ENCODE measurements at regions not wholly inside any gene's neighbourhood (a gene's known extent, or its start where the extent isn't known, plus 50 kb on each side); places are given as distances from the start of the nearest gene placed in this dataset.

- Histone ChIP-seq H3K9me3 (ENCODE audit: low read depth) (no peaks in the 10 kb centered on the region), H3K27ac (no peak overlapping the region), H3K4me1 (ENCODE audit: low read depth) (no peaks in the 10 kb centered on the region), H3K27me3 (peaks cover 44% of the 10 kb centered on the region), H3K36me3 (no peaks in the 10 kb centered on the region), H3K4me3 (no peak overlapping the region)
- DNase-seq (ENCODE audit: low read depth in 1 of 2, low spot score in 1 of 2), result no peak
- TF ChIP-seq, protein P1, sequence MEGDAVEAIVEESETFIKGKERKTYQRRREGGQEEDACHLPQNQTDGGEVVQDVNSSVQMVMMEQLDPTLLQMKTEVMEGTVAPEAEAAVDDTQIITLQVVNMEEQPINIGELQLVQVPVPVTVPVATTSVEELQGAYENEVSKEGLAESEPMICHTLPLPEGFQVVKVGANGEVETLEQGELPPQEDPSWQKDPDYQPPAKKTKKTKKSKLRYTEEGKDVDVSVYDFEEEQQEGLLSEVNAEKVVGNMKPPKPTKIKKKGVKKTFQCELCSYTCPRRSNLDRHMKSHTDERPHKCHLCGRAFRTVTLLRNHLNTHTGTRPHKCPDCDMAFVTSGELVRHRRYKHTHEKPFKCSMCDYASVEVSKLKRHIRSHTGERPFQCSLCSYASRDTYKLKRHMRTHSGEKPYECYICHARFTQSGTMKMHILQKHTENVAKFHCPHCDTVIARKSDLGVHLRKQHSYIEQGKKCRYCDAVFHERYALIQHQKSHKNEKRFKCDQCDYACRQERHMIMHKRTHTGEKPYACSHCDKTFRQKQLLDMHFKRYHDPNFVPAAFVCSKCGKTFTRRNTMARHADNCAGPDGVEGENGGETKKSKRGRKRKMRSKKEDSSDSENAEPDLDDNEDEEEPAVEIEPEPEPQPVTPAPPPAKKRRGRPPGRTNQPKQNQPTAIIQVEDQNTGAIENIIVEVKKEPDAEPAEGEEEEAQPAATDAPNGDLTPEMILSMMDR (IDR thresholded peaks at IDR 0.05; ENCODE audit: low read depth, low read length), result no peak
Observed at GRCh38 chr4:1470393-1470670, 64.1 kb upstream of the NKX1-1 start.

GRCh38 chr4:1469607-1470392 is 63.6 kb upstream of the NKX1-1 start:
- Histone ChIP-seq H3K9me3 (ENCODE audit: low read depth) (no peaks in the 10 kb centered on the region), H3K4me3 (no peak overlapping the region), H3K4me1 (ENCODE audit: low read depth) (no peaks in the 10 kb centered on the region), H3K27ac (no peak overlapping the region), H3K27me3 (peaks cover 41% of the 10 kb centered on the region), H3K36me3 (no peaks in the 10 kb centered on the region)
- DNase-seq (ENCODE audit: low read depth in 1 of 2, low spot score in 1 of 2), result no peak
- TF ChIP-seq, protein P1 (IDR thresholded peaks at IDR 0.05; ENCODE audit: low read depth, low read length), result no peak

GRCh38 chr4:1469043-1469442 is 62.8 kb upstream of the NKX1-1 start:
- TF ChIP-seq, protein P1 (IDR thresholded peaks at IDR 0.05; ENCODE audit: low read depth, low read length), result no peak
- H3K9me3 ChIP-seq (ENCODE audit: low read depth), result no peaks in the 10 kb centered on the region
- no peaks in the 10 kb centered on the region for H3K4me1 ChIP-seq (ENCODE audit: low read depth)
- H3K27ac ChIP-seq, result no peak overlapping the region
- DNase-seq (ENCODE audit: low read depth in 1 of 2, low spot score in 1 of 2), result no peak
- H3K36me3 ChIP-seq, result no peaks in the 10 kb centered on the region
- no peak overlapping the region for H3K4me3 ChIP-seq
- peaks cover 33% of the 10 kb centered on the region for H3K27me3 ChIP-seq

DNA sequence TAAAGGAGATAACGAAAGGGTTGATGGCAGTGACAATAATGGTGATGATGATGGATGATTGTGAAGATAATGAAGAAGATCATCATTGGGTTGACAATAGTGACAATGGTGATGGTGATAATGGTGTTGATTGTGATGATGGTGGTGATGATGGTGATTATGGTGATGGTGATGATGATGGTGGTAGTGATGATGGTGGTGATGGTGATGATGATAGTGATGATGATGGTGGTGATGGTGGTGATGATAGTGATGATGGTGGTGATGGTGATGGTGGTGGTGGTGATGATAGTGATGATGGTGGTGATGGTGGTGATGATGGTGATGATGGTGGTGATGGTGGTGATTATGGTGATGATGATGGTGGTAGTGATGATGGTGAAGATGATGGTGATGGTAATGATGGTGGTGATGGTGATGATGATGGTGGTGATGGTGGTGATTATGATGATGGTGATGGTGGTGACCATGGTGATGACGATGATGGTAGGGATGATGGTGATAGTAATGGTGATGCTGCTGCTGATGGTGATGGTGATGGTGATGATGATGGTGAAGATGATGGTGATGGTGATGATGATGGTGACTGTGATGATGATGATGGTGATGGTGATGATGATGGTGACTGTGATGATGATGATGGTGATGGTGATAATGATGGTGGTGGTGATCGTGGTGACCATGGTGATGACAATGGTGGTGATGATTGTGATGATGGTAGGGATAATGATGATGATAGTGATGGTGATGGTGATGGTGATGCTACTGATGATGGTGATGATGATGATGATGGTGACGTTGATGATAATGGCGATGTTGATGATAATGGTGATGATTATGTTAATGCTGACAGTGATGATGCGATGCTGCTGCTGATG is 61.6 kb upstream of the NKX1-1 start:
- no peaks in the 10 kb centered on the region for H3K36me3 ChIP-seq
- TF ChIP-seq, protein P1 (IDR thresholded peaks at IDR 0.05; ENCODE audit: low read depth, low read length), result no peak
- H3K27me3 ChIP-seq, result peaks cover 21% of the 10 kb centered on the region
- no peaks in the 10 kb centered on the region for H3K4me1 ChIP-seq (ENCODE audit: low read depth)
- H3K27ac ChIP-seq, result no peak overlapping the region
- DNase-seq (ENCODE audit: low read depth in 1 of 2, low spot score in 1 of 2), result no peak
- no peaks in the 10 kb centered on the region for H3K9me3 ChIP-seq (ENCODE audit: low read depth)
- H3K4me3 ChIP-seq, result no peak overlapping the region

- Histone ChIP-seq H3K4me3 (no peak overlapping the region), H3K36me3 (no peaks in the 10 kb centered on the region), H3K27me3 (peaks cover 12% of the 10 kb centered on the region), H3K9me3 (ENCODE audit: low read depth) (no peaks in the 10 kb centered on the region), H3K4me1 (ENCODE audit: low read depth) (no peaks in the 10 kb centered on the region), H3K27ac (no peak overlapping the region)
- TF ChIP-seq, protein P1 (IDR thresholded peaks at IDR 0.05; ENCODE audit: low read depth, low read length), result no peak
- DNase-seq (ENCODE audit: low read depth in 1 of 2, low spot score in 1 of 2), result no peak
Observed at GRCh38 chr4:1466863-1467165, 60.6 kb upstream of the NKX1-1 start.

Data from cardiac muscle cell (in vitro differentiated cells and primary cell).